CD1c-positive myeloid dendritic cell (primary cell): ENCODE measurements at regions not wholly inside any gene's neighbourhood (a gene's known extent, or its start where the extent isn't known, plus 50 kb on each side); places are given as distances from the start of the nearest gene placed in this dataset.

ENCODE experiments used
- DNase-seq: peaks from one replicate; pipeline ENCODE4 v3.0.0-alpha.2; 2016; ENCODE audit errors: extremely low spot score

DNA sequence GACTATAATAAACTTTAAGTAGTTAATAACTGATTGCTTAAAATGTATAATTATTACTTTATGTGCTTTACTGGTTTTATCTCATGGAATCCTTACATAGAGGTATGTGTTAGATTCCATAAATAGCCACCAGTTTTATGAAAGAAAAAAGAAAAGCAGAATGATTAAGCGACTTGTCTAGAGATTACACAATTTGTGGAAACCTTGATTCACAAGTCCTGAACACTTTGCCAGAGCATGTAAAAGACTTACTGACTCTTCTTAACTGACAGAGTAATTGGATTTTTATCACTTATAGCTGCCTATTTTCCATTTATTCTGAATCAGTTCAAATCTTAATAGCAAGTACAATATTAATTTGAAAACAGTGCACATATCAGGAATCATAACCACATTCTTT lies 448.7 kb upstream of the NETO1 start:
- no peak for DNase-seq

DNA sequence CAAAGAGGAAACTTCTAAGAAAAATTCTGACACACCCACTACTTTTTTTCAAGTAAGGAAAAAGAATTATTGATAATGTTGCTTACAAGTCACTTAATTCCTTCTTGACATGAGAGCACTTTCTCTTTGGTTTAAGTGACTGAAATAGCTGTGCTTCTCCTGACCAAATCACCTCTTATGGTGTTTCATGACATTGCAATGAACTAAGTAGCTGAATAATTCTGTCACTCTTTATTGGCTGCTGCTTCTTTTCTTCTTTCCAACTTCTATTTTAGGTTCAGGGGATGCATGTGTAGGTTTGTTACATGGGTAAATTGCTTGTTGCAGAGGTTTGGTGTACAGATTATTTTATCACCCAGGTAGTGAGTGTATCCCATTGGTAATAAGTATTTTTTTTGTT lies 447.6 kb upstream of the NETO1 start:
- DNase-seq: no peak

DNA sequence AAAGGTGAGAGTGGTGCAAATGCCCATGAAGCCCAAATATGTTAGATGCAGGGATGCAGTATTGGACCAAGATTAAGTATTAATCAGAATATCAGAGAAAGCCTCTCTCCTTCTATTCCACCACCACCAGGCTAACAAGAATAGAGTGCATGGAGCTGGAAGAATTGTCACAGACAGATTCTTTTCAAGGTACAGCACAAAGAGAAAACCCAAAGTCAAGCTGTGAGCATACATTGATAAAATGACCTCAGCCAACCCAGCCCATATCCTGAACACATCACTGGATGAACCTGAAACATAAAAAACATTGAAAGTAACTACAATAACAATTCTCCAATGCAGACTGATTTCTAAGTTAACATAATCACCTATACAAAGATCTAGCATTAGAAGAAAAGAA lies 445.7 kb upstream of the NETO1 start:
- DNase-seq: no peak

GRCh38 chr18:73296686-73297085 lies 428.9 kb upstream of the NETO1 start:
- no peak for DNase-seq

DNA sequence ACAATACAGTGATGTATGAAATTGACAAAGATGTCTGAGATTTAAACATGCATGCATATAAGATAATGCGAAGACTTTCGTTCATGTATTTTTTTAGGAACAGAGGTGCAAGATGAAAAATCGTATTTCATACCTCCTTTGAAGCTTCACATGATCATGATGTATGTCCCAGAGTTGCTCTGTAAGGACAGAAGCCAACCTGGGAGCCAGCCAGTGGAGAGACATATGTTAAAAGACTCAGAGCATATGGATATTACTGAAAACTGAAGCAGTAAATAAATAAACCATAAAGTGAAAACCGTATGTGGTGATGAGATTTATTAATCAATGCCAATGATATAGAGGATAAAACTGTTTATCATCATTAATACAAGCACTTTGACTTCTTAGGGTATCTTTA lies 424.4 kb upstream of the NETO1 start:
- DNase-seq: no peak

DNA sequence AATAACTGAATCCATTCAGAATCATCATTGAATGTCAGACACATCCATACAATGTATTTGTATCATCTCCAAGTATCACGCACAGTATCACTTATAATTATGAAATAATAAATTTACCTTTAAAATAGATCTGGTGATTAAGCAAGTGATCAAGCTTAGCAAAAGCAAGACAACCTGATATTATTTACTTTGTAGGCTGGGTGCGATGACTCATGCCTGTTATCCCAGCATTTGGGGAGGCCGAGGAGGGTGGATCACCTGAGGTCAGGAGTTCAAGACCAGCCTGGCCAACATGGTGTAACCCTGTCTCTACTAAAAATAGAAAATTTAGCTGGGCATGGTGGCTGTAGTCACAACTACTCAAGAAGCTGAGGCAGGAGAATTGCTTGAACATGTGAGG lies 421.0 kb upstream of the NETO1 start:
- DNase-seq: no peak

DNA sequence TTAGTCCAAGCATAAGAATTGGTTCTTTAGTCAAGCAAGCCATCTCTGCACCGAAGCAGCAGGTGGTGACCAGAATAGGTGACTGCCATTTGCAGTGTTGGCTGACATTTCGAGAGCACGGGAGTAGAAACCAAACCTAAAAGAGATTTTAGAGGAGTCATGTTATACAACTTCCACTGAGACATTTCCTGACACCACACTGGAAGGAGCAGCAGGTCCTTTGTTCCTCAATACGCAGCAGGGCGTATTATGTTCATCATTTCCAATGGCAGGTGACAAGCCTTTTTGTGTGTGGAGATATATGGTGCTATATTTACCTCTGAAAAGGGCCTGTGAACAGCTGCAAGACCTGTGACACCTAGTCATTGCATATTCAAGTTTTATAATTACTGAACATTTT lies 418.8 kb upstream of the NETO1 start:
- DNase-seq: no peak

GRCh38 chr18:73283788-73284187 lies 416.0 kb upstream of the NETO1 start:
- DNase-seq: no peak

GRCh38 chr18:73283032-73283431 lies 415.2 kb upstream of the NETO1 start:
- DNase-seq: no peak

GRCh38 chr18:73279498-73279897 lies 411.7 kb upstream of the NETO1 start:
- no peak for DNase-seq

DNA sequence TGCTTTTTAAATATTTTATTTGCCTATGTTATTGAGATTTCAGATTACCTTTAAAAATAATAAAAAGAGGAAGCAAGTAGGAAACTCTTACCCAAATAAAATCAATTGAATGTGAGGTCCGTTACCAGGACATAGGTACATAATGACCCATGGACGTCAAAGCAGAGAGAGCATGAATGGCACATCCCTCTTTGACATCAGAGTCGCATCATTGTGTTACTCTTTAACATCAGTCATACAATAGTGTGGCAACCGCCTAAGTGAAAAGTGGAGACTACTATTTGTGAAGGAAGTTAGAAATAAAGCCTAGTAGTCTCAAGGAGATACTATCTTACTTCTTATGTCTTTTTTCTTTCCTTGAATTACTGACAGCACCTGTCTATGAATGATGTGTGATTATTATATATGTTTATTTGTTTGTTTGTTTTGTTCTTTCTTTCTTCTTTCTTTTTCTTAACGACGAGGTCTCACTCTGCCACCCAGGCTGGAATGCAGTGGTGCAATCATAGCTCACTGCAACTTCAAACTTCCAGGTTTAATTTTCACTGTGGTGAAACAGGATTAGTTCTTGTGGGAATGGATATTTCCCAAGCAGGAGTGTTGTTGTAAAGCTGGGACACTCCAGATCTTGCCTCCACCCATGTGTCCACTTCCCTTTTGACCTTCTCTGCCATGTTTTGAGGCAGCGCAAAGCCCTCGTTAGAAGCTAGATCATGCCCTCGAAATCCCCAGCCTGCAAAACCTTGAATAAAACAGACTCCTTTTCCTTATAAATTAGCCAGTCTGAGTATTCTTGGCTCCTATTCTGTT lies 407.2 kb upstream of the NETO1 start:
- DNase-seq: no peak

GRCh38 chr18:73270920-73271634 lies 403.3 kb upstream of the NETO1 start:
- DNase-seq: no peak

GRCh38 chr18:73264562-73264921 lies 396.8 kb upstream of the NETO1 start:
- DNase-seq: no peak

DNA sequence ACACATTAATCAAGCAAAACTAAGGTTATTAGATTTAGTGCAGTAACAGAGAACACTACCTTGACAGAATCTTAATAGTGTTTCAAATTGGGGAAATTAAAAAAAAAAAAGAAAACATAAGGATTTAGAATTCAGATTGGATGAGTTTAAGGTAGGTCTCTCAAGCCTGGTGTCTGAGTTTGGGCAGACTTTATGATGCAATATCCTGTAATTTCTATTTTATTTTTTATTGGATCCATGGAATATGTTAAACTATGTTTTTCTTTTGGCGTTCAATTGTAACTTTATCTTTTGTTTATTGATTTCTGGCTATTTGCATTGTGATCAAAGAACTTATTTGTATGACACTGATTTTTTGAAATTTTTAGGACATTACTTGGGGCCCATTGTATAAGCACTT lies 394.1 kb upstream of the NETO1 start:
- no peak for DNase-seq

- DNase-seq: no peak
Measured at GRCh38 chr18:73261243-73261642, 393.5 kb upstream of the NETO1 start.

DNA sequence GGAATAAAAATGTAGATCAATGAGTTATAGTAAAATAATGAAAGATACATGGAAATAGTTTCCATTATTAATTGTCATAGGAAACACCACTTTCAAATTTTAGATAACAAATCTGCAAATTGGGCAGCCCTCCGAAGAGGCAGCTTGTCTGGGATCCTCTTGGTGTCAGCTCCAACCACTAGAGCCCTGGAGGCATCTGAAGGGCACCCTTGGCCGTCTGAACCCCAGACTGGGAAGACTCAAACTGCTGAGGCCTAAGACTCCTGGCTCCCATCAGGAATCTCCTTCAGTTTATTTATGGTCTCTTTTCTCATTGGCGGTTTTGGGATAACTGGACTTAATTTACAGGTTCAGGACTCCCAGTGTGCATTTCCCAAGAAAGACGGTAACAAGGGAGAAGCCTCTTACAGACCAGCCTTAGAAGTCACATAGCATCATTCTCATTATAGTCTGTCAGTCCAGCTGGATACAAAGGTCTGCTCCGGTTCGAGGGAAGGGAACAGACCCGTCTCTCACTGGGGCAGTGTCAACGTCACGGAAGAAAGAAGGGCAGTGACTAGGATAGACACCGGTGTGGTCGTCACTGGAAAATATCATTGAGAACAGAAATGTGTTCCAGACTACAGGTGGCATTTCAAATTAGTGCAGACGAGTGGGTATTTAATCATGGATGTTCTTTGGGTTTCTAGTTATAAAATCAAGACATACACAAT lies 390.7 kb upstream of the NETO1 start:
- no peak for DNase-seq

GRCh38 chr18:73254564-73254963 lies 386.8 kb upstream of the NETO1 start:
- no peak for DNase-seq

- no peak for DNase-seq
Measured at GRCh38 chr18:73249030-73249429, 381.2 kb upstream of the NETO1 start.

DNA sequence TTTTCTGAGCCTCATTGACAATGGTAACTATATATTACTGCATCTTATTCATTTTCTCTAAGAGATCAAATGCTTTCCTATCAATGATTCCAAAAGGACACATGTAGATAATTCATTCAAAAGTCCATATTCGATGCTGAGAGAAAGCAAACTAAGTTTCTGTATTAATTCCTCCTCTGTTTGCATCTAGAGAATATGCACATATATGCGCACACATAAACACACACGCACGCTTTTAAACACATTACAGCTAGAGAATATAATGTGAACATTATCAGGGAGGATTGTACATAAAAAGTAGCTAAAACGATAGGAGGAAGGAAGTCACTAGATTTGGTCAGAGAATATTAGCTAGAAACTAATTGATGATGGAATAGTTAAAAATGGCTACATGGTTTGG lies 379.0 kb upstream of the NETO1 start:
- no peak for DNase-seq

DNA sequence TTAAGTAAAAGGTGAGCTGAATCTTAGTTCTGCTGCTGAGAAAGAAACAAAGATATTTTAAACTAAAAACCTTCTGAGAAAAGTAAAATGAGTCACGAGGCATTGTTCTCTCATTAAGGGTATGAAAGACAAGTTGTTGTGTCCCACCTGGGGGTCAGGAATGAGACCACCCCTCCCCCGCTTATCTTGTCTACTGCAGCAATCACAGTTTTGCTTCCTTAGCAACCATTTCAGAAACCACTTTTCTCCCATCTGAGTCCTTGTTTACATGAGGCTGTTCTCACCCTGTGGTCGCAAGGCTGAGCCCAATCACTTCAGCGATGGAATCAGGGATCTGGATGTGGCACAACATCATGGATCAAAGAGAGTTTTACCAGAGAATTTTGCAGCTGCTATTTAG lies 377.6 kb upstream of the NETO1 start:
- DNase-seq: no peak

DNA sequence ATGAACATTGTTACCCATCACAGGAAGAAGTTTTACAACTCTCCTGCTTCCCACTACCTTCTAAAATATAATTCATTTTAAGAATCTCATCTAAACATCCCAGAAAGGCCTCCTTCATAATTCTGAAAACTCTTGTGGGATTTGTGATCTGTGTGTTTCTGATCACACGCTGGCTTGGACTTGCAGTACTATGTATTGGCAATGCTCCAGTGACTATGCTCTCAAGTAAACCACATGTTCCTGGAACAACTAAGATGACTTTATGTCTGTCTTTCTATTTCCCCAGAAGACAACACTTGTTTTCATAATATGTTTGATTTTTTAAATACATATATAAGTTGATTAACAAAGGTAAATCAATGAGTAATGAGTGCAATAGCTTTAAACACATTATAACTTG lies 376.6 kb upstream of the NETO1 start:
- DNase-seq: no peak

DNA sequence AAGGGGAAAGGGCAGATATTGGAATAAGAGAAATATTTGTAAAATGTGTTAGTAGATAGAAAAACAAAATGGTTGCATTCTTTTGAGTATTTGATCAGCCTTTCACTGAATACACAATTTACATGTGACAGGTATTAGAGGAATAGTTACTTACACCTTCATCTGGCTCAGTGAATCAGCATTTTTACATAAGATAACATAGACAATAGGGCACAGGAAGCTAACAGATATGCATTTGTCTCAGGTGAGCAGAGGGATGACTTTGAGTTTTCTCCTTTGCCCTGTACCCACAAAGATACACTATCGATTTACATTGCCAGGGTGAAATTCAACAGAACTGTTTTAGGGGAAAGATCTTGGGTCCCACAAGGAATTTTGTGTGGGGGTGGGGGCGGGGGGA lies 373.1 kb upstream of the NETO1 start:
- no peak for DNase-seq

GRCh38 chr18:73235921-73236320 lies 368.1 kb upstream of the NETO1 start:
- DNase-seq: no peak
